Fibroblast of the aortic adventitia (primary cell): ENCODE measurements at regions not wholly inside any gene's neighbourhood (a gene's known extent, or its start where the extent isn't known, plus 50 kb on each side); places are given as distances from the start of the nearest gene placed in this dataset.
"Not testable (repeated sequence)": the region's sequence is repeated elsewhere in the genome, so short reads cannot be mapped to it uniquely, and the experiment has no call there.

Experiments
- DNase-seq: peaks from one replicate; pipeline ENCODE4 v3.0.0-alpha.2; 2010; ENCODE audit warnings: low read depth
- H3K4me3 ChIP-seq: 2 replicates; pipeline ENCODE4 v1.5.1; 2011; ENCODE audit warnings: low read depth, mild to moderate bottlenecking, control low read depth, low read length, moderate library complexity
- CTCF ChIP-seq: IDR thresholded peaks from 2 replicates; pipeline ENCODE4 v1.5.1; 2011; ENCODE audit warnings: mild to moderate bottlenecking, low read length, control low read depth, inconsistent platforms; ENCODE audit not compliant: insufficient read depth

GRCh38 chr13:50133358-50133953, 118.2 kb downstream of the KCNRG start:
- no peak overlapping the region for H3K4me3 ChIP-seq
- no peak for DNase-seq
- no peak for TF ChIP-seq CTCF

- TF ChIP-seq CTCF = no peak
- DNase-seq = no peak
- no peak overlapping the region for H3K4me3 ChIP-seq
Observed at GRCh38 chr13:50136226-50136625, 121.0 kb downstream of the KCNRG start.

- no peak for DNase-seq
- no peak overlapping the region for H3K4me3 ChIP-seq
- TF ChIP-seq CTCF = no peak
Observed at GRCh38 chr13:50136678-50137077, 121.4 kb downstream of the KCNRG start.

- not testable (repeated sequence) for DNase-seq, H3K4me3 ChIP-seq
Observed at GRCh38 chr13:50139435-50139934, 124.2 kb downstream of the KCNRG start.

GRCh38 chr13:50140153-50140552, 124.9 kb downstream of the KCNRG start:
- no peak overlapping the region for H3K4me3 ChIP-seq
- no peak for TF ChIP-seq CTCF
- DNase-seq = no peak

GRCh38 chr13:50140581-50141374, 125.5 kb downstream of the KCNRG start:
- no peak for DNase-seq
- no peak for TF ChIP-seq CTCF
- H3K4me3 ChIP-seq = no peak overlapping the region

GRCh38 chr13:50141375-50141975, 126.2 kb downstream of the KCNRG start:
- no peak for DNase-seq
- TF ChIP-seq CTCF = no peak
- H3K4me3 ChIP-seq = no peak overlapping the region
